EH (cell line): ENCODE measurements at regions not wholly inside any gene's neighbourhood (a gene's known extent, or its start where the extent isn't known, plus 50 kb on each side); places are given as distances from the start of the nearest gene placed in this dataset.

Experiments
- DNase-seq: peaks from one replicate; pipeline ENCODE4 v3.0.0-alpha.2; 2015; ENCODE audit warnings: low read depth

- no peak for DNase-seq
Measured at GRCh38 chr14:36028665-36029064, 147.9 kb downstream of the PTCSC3 start.

DNA sequence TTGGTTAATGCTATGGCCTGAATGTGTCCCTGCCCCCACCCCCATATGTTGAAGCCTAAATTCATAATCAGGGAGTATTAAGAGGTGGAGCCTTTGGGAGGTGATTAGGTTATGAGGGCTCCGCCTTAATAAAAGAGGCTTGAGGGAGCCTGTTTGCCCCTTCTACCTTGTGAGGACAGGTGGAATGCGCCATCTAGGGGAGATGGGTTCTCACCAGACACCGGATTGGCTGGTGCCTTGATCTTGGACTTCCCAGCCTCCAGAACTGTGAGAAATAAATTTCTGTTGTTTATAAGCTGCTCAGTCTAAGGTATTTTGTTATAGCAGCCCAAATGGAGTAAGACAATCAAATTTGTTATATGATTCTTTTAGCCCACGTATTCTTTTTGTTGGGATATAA is 148.3 kb downstream of the PTCSC3 start:
- no peak for DNase-seq

- DNase-seq: no peak
Measured at GRCh38 chr14:36027354-36027753, 149.2 kb downstream of the PTCSC3 start.

GRCh38 chr14:36022765-36023410 is 153.6 kb downstream of the PTCSC3 start:
- no peak for DNase-seq

- DNase-seq: no peak
Measured at GRCh38 chr14:36021591-36022320, 154.8 kb downstream of the PTCSC3 start.

GRCh38 chr14:36021030-36021422 is 155.5 kb downstream of the PTCSC3 start:
- DNase-seq: no peak

- no peak for DNase-seq
Measured at GRCh38 chr14:36020120-36021029, 156.1 kb downstream of the PTCSC3 start.

- no peak for DNase-seq
Measured at GRCh38 chr14:36019126-36019525, 157.4 kb downstream of the PTCSC3 start.

GRCh38 chr14:36014236-36014635 is 162.3 kb downstream of the PTCSC3 start:
- DNase-seq: no peak

DNA sequence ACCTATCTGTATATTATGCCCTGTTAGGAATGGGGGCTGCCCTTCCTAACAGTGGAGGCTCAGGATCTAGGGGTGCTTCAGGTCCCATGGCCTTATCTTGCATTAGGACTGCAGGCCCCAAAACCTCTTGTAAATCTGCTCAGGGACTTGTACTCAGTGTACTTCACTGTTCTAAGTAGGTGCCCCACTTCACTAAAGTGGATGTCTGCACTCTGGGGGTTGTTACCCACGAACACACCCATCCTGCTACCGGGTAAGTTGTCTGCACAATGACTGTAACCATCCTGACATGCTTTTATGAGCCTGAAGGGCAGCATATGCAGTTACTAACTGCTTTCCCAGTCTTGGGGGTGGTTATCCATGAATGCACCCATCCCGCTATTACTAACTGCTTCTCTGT is 163.0 kb downstream of the PTCSC3 start:
- DNase-seq: no peak

DNA sequence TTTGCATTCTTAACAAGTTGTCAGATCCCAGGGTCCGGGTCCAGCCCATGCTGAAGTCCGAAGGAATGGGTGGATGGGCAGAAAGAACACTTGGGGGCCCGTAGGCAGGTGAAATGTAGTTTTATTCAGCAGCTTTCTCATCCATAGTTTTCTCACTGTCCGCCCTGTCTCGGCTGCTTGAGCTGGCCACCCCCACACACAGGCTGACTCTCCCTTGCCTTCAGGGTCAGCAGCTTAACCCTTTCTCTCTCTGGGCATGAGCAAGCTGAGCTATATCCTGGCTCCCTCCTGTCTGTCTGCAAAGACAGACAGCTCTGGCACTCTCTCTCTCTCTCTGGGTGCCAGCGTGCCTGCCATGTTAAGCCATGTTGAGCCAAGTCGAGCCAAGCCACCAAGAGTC is 163.9 kb downstream of the PTCSC3 start:
- no peak for DNase-seq

DNA sequence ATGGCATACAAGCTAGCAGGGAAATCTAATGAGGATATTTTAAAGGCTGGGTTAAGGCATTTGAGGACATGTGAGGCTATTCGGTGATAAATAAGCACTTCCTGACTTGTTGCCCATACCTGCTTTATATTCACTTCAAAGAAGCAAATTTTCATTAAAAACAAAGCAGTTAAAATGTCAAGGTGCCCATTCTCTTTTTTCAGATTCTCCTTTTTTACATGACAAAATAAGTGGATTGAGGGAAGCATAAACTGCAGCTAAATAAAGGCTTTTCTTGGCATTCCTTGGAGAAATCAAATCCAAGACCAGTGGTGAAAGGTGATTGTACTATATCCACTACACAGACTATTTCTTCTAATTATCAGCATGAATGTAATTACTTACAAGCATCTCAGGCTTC is 166.9 kb downstream of the PTCSC3 start:
- DNase-seq: no peak

- DNase-seq: no peak
Measured at GRCh38 chr14:36006623-36007022, 169.9 kb downstream of the PTCSC3 start.

GRCh38 chr14:36005670-36006069 is 170.9 kb downstream of the PTCSC3 start:
- DNase-seq: no peak

DNA sequence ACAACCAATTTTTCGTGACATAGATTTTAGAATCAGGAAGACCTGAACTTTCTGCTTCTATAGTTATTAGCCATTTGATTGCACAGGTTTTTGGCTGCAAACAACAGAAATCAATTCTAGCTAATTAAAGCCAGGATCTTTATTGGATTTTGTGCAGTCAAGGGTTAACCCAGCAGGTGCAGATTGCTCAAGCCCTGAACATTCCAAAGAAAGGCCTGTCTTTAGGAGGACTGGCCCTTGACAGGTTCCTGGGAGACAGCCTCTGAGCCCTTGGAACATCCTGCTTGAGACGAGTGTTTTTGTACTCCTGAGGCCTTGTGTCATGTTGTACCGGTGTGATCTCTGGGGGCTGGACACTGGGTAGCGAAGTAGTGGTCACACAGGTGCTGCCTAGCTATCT is 174.6 kb downstream of the PTCSC3 start:
- no peak for DNase-seq

DNA sequence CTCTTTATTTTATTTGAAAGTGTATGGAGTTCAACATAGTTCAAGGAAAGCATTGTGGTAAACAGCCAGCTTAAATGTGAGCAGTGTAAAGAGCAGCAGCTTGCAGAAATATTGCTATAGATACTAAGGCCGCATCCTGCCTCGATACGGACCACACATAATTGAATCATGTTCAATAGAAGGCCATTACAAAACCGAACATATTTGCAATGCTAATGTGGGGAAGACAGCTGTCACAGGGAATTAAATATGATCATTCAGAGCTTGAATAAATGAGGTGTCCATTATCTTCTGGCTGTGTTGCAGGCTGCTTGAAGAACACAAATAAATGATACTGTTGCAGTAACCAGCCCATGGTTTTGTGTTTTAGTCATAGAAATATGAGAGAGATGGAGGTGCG is 173.2 kb downstream of the BRMS1L start:
- no peak for DNase-seq

GRCh38 chr14:35998303-35998702 is 172.2 kb downstream of the BRMS1L start:
- no peak for DNase-seq

- DNase-seq: no peak
Measured at GRCh38 chr14:35993684-35993960, 167.5 kb downstream of the BRMS1L start.

DNA sequence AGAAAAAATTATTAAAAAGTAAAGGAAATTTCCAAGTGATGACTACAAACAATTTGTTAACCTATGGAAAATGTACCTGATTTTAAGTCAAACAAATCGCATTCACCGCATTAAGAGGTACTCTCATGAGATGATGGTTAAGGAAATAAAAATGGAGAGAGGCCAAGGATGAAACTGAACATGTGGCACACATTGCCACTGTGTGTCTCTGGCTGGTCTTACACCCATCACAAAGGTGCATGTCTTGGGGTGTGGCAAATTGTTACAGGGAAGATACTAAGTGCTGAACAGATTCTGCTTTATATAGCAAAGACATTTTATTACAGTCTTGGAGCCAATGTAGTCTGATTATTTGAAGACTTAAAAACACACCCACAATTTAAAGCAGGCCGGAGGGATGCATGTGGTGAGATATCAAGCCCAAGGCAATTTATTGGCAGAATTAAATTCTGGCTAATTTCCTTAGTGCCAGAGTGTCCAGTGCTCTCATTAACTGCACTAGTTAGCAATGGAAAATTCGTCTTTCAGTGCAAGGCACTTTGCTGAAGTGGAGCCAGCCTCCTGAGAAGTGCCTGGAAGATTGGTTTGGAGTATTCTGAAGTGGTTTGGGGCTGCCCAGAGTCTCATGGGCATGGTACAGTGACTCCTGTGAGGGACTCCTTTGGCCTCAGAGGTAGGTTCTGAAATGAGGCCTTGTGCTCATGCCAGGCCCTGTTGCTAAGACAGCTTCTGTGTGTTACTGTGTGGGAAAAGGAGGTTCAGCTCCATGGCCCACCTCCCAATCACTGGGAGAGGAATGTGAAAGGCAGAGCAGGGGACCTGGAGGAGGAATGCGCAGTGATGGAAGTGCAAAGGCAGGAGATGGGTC is 166.9 kb downstream of the BRMS1L start:
- DNase-seq: no peak

- no peak for DNase-seq
Measured at GRCh38 chr14:35991356-35991755, 165.2 kb downstream of the BRMS1L start.

GRCh38 chr14:35989736-35990135 is 163.6 kb downstream of the BRMS1L start:
- no peak for DNase-seq
